Cardiac muscle cell (in vitro differentiated cells and primary cell): ENCODE measurements at regions not wholly inside any gene's neighbourhood (a gene's known extent, or its start where the extent isn't known, plus 50 kb on each side); places are given as distances from the start of the nearest gene placed in this dataset.

Experiments
- DNase-seq, 2 donors: peaks; one replicate each; pipeline versions ENCODE4 v3.0.0 to v3.0.0-alpha.2; 2010 to 2017; ENCODE audit warnings: low read depth in 1 of 2, low spot score in 1 of 2
- H3K27ac ChIP-seq: fragments of 200-600 bp; sonication (generic); 2 replicates; pipeline ENCODE4 v1.5.1; 2016
- H3K27me3 ChIP-seq: fragments of 200-600 bp; sonication (generic); 2 replicates; pipeline ENCODE4 v1.6.0; 2016; ENCODE audit warnings: control low read depth
- H3K36me3 ChIP-seq: fragments of 200-600 bp; sonication (generic); 2 replicates; pipeline ENCODE4 v1.5.1; 2016; ENCODE audit warnings: control low read depth
- H3K4me1 ChIP-seq: fragments of 200-600 bp; sonication (generic); 2 replicates; pipeline ENCODE4 v1.8.1; 2017; ENCODE audit warnings: low read depth, mild to moderate bottlenecking, mixed run types
- H3K4me3 ChIP-seq: fragments of 200-600 bp; sonication (generic); 2 replicates; pipeline ENCODE4 v1.5.1; 2016; ENCODE audit warnings: mild to moderate bottlenecking
- H3K9me3 ChIP-seq: fragments of 200-600 bp; sonication (generic); 2 replicates; pipeline ENCODE4 v1.5.1; 2017; ENCODE audit warnings: low read depth, mild to moderate bottlenecking, control low read depth
- TF ChIP-seq, protein P1 (sequence below): IDR thresholded peaks from 2 replicates; pipeline ENCODE4 v1.5.1; 2012; ENCODE audit warnings: low read depth, mild to moderate bottlenecking, low read length

DNA sequence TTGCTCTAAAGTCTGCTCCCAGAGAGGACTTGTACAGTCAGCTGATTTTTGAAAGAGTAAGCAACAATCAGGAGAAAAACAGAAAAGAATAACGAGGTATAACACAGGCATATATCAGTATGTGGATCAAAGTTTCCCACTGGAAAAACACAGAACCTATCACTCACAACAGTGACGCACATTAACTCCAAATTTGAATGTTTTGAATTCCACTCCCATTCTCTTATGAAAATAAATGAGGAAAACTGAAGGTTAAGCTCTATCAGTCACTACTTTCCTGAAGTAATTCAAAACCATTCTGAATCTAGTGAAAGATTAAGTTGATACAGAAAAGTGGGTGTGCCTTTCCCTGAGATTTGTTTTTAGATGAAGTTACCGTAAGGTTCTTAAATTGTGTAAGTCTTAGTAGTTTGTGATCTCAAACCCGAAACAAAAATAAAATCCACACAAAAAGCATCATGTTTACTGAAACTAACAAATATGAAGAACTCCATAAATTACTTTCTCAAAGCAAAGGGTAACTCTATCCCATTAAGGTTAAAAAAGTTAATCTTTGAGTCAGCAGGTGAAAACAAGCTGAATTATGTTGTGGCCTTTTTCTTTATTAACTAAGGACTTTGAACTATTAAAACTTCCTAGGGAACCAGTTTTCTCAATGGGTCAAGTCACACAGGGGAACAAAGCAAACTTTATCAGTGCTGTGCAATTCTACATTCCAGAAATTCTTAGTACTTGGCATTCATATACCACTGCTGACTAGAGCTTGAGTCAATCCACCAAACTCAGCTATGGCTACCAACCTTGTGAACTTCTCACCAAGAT, 115.7 kb downstream of the OGFRL1 start:
- Histone ChIP-seq H3K27me3 (no peaks in the 10 kb centered on the region), H3K4me1 (peaks cover 13% of the 10 kb centered on the region), H3K4me3 (no peak overlapping the region), H3K36me3 (no peaks in the 10 kb centered on the region), H3K27ac (peak overlapping the region; percentile 49), H3K9me3 (no peaks in the 10 kb centered on the region)
- peak; percentile 71 to 88 for DNase-seq
- TF ChIP-seq, protein P1, sequence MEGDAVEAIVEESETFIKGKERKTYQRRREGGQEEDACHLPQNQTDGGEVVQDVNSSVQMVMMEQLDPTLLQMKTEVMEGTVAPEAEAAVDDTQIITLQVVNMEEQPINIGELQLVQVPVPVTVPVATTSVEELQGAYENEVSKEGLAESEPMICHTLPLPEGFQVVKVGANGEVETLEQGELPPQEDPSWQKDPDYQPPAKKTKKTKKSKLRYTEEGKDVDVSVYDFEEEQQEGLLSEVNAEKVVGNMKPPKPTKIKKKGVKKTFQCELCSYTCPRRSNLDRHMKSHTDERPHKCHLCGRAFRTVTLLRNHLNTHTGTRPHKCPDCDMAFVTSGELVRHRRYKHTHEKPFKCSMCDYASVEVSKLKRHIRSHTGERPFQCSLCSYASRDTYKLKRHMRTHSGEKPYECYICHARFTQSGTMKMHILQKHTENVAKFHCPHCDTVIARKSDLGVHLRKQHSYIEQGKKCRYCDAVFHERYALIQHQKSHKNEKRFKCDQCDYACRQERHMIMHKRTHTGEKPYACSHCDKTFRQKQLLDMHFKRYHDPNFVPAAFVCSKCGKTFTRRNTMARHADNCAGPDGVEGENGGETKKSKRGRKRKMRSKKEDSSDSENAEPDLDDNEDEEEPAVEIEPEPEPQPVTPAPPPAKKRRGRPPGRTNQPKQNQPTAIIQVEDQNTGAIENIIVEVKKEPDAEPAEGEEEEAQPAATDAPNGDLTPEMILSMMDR: no peak

DNA sequence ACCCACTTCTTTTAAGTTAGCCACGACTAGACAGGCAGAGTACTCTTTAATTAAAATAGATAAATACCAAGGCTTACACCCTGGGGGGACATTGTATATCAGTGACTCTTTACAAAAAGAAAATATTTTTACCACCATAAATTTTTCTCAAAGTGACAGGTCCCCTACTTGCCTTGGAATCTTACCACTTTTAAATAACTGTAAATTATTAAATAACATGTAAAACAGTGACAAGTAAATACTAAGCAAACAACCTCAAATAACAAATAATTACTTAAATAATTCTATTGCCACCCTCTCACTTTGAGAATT, 116.3 kb downstream of the OGFRL1 start:
- TF ChIP-seq, protein P1: no peak
- no peak for DNase-seq
- no peak overlapping the region for H3K4me3 ChIP-seq
- H3K9me3 ChIP-seq: no peaks in the 10 kb centered on the region
- peak overlapping the region; percentile 6 for H3K27ac ChIP-seq
- H3K4me1 ChIP-seq: peaks cover 13% of the 10 kb centered on the region
- no peaks in the 10 kb centered on the region for H3K36me3 ChIP-seq
- no peaks in the 10 kb centered on the region for H3K27me3 ChIP-seq

DNA sequence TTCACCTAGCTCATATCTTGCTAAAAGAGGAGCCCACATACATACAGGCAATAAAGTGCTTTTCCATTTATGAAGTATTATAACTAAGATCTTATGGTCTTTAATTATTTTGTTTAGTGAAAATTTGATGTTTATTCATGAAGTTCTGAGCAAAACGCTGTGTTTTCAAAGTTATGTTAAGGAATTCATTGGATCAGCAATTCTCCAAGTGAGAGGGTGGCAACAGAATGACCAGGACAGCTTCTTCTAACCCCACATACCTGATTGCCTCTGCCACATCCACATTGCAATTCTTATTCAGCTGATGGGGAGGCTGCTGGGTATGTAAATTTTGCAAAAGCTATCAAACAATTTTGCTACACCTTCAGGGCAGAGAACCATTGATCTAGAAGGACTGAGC, 116.8 kb downstream of the OGFRL1 start:
- no peak overlapping the region for H3K4me3 ChIP-seq
- H3K4me1 ChIP-seq: peaks cover 13% of the 10 kb centered on the region
- no peak for DNase-seq
- TF ChIP-seq, protein P1: no peak
- H3K27ac ChIP-seq: no peak overlapping the region
- H3K27me3 ChIP-seq: no peaks in the 10 kb centered on the region
- H3K9me3 ChIP-seq: no peaks in the 10 kb centered on the region
- H3K36me3 ChIP-seq: no peaks in the 10 kb centered on the region

DNA sequence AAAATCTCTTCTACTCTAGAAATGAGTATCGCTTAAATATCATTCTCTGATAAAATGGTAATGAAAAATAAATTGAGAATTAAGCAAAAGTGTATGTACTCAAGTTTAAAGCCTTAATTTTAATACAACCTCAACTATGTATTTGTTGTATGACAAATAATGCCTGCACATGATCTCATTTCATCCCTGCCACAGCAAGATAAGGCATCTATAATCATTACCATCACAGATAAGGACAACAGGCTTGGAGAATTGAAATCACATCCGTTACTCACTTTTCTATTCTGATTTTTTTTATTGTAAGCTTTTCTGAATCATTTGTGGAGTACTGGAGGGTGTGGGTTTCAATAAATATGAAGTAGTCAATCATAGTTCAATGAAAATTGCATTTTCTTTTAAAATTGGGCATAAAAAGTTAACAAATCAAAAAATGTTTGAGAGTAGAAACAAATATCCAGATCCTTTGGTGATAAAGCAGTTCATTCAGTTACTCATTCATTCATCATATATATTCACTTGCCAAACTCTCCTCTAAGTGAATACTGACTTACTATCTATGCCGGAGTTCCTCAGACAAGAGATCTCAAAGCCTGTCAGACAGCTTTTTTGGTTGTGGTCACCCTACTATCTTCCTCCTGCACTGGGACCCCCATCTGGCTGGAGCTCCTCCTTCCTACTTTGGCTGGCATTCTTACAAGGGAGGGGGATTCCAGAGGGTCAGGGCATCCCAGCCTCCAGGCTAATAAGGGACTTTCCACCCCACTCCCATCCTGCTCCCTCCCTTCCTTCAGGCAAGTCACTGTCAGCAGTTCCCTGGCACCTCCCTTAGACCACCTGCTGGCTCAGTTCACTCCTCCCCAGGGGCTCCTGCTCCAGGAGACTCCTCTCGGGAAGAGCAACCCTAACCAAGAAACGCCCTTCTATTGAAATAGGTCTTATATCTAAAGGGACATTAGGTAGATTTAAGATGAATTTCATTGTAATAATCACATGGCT, 118.6 kb downstream of the OGFRL1 start:
- Histone ChIP-seq H3K9me3 (no peaks in the 10 kb centered on the region), H3K4me1 (peaks cover 13% of the 10 kb centered on the region), H3K36me3 (no peaks in the 10 kb centered on the region), H3K27ac (no peak overlapping the region), H3K27me3 (no peaks in the 10 kb centered on the region), H3K4me3 (no peak overlapping the region)
- no peak for DNase-seq
- TF ChIP-seq, protein P1: no peak

DNA sequence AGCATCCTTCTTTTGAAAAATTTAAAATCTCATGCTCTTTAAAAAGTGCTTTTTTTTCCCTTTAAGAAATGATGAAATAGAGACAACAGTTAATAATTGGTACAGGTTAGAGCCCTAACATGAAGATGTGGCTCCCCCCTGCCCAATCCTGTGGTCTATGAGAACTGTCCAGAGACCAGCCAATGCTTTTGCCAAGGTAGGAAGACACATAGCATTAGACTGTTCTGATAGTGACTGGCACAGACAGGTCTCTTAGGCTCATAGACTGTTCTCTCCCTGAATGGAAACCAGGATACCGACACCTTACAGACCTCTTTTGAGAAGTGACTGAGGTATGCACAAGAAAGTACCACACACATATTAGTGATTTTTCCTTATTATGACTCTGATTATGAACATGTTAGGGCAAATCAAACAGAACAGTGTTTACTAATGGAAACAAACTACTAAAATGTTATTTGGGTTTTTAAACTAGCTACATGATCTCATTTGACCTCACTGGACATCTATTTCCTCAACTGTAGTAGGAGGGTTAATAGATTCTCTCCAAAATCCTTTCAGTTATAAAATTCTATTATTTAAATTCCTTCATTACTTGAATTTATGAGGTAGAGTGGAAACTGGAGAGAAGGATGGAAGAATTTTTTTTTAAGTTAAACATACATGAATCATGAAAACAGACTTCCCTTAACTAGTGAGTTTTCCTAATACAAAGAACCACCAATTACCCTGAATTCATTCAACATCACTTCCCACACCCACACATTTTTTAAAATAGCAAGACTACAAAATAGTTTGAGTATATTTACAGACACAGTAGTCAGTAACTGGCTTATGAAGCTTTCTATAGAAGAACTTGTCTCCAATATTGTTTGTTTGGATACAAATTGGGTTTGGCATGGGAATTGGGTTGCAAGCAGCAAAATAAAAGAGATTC, 120.4 kb downstream of the OGFRL1 start:
- TF ChIP-seq, protein P1: no peak
- Histone ChIP-seq H3K36me3 (no peaks in the 10 kb centered on the region), H3K9me3 (no peaks in the 10 kb centered on the region), H3K4me3 (no peak overlapping the region), H3K27me3 (no peaks in the 10 kb centered on the region), H3K27ac (no peak overlapping the region), H3K4me1 (peaks cover 9% of the 10 kb centered on the region)
- no peak for DNase-seq
